Erythroblast (primary cell): ENCODE measurements at regions not wholly inside any gene's neighbourhood (a gene's known extent, or its start where the extent isn't known, plus 50 kb on each side); places are given as distances from the start of the nearest gene placed in this dataset.

Experiments used
- DNase-seq, 2 experiments: peaks; one replicate each; lab custom pipeline; 2025; lab: John Stamatoyannopoulos, UW
- GATA1 ChIP-seq: IDR thresholded peaks from 2 replicates; pipeline ENCODE4 v1.6.1; 2011; ENCODE audit warnings: low read depth, mild to moderate bottlenecking, control low read depth, low read length, moderate library complexity
- POLR2A ChIP-seq: IDR thresholded peaks from 2 replicates; pipeline ENCODE4 v1.6.1; 2011; ENCODE audit warnings: mild to moderate bottlenecking, low read length

DNA sequence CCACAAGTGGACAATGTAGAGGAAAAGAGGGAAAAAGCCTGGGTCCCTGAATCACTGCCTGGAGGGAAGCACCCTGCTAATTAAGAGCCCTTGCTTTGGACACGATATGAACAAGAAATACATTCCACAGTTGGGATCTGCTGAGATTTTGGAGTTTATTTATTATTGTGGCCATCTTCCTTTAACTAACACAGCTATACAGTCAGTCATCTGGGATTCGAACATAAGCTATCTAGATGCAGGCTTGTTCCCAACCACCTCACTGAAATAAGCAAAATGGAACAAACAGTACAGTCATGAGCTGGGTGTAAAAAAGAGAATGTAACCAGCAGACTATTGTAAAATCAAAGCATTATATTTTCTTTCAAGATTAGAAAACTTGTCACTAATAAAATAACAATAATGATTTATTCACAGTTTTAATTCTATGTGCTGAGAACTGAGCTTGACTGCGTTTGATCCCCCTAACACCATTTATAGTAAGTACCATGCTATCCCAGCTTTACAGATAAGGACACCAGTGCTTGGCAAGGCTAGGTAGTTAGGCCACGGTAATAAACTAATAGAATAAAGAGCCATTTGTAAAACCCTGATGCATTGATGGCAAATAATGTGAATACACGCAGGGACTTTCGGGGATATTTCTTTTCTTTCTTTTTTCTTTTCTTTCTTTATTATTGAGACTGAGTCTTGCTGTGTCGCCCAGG lies 223.8 kb upstream of the KLF6 start:
- no peak for DNase-seq
- TF ChIP-seq POLR2A = no peak
- TF ChIP-seq GATA1 = no peak

DNA sequence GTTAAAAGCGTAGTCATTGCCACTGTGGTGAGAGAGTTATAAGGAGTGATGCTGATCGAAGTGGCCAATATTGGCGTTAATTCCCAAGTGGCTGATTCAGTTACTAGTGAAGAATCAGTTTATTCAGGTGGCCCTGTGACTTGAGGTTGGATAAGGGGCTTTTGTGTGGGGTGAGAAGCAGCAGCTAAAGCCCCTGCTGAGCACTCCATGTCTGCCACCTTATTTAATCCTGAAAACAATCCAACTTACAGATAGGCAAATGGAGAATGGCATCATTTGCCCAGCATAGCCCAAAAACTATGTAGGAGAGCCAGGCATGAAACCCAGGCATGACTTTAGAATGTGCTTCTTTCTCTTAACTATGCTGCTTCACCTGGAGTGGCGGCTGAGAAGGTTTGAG lies 222.8 kb upstream of the KLF6 start:
- TF ChIP-seq POLR2A (no peak), GATA1 (no peak)
- no peak for DNase-seq

- TF ChIP-seq POLR2A (no peak), GATA1 (no peak)
- no peak for DNase-seq
Observed at GRCh38 chr10:4006858-4007257, 221.8 kb upstream of the KLF6 start.

- TF ChIP-seq GATA1 (no peak), POLR2A (no peak)
- no peak for DNase-seq
Observed at GRCh38 chr10:4006051-4006450, 221.0 kb upstream of the KLF6 start.

- TF ChIP-seq GATA1 = no peak
- no peak for TF ChIP-seq POLR2A
- no peak for DNase-seq
Observed at GRCh38 chr10:4004990-4005389, 220.0 kb upstream of the KLF6 start.

DNA sequence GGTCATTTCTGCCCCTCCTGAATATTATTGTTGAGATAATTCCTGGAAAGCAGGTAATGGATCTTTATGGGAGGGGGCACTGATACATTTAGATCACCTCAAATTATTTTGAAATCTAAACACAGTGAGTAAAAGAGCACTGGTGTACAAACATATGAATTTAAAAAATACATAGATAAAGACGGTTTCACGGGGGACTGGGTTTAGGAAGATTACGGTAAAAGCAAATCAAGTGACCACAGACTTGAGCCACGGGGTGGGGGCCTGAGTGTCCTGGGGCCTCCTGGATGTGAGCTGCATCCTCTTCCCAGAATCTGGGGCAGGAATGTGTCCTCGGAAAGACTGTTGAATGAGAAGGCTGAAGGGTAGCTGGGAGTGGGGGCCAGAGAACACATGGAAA lies 219.1 kb upstream of the KLF6 start:
- no peak for DNase-seq
- TF ChIP-seq POLR2A = no peak
- no peak for TF ChIP-seq GATA1

- TF ChIP-seq POLR2A (no peak), GATA1 (no peak)
- DNase-seq = no peak
Observed at GRCh38 chr10:4003348-4003973, 218.5 kb upstream of the KLF6 start.

- TF ChIP-seq GATA1 (no peak), POLR2A (no peak)
- DNase-seq = no peak
Observed at GRCh38 chr10:4001811-4002210, 216.8 kb upstream of the KLF6 start.

DNA sequence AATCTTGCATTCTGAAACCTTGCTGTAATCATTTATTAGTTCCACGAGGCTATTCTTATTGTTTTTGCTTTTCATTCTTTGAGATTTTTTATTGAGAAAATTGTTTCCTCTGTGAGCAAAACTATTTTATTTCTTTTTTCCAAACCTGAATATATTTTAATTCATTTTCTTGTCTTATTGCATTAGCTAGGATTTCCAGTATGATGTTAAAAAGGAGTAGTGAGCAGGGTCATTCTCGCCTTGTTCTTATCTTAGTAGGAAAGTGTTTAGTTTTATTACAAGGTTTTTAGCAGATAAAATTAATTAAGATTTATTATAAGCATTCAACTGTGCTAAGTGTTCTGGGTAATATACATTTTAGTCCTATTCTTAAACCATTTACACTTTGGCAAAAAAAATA lies 214.6 kb upstream of the KLF6 start:
- DNase-seq = no peak
- TF ChIP-seq GATA1 (no peak), POLR2A (no peak)

DNA sequence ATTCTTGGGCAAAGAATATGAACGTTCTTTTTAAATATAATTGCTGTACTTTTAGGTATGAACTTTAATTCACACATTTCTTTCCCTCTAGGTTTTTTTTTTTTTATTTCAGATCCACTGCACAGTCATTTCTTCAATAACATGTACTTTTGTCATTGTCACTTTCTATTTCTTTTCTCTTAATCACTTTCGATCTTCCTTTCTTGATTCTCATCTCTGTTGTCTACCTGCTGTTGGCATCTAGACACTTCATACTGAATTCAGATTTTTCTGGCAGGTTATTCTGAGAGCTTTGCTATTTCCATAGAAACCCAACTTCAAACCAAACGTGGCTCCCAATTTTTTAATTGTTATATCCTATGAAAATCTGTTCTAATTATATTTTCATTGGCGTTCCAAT lies 211.7 kb upstream of the KLF6 start:
- no peak for DNase-seq
- TF ChIP-seq GATA1 (no peak), POLR2A (no peak)

DNA sequence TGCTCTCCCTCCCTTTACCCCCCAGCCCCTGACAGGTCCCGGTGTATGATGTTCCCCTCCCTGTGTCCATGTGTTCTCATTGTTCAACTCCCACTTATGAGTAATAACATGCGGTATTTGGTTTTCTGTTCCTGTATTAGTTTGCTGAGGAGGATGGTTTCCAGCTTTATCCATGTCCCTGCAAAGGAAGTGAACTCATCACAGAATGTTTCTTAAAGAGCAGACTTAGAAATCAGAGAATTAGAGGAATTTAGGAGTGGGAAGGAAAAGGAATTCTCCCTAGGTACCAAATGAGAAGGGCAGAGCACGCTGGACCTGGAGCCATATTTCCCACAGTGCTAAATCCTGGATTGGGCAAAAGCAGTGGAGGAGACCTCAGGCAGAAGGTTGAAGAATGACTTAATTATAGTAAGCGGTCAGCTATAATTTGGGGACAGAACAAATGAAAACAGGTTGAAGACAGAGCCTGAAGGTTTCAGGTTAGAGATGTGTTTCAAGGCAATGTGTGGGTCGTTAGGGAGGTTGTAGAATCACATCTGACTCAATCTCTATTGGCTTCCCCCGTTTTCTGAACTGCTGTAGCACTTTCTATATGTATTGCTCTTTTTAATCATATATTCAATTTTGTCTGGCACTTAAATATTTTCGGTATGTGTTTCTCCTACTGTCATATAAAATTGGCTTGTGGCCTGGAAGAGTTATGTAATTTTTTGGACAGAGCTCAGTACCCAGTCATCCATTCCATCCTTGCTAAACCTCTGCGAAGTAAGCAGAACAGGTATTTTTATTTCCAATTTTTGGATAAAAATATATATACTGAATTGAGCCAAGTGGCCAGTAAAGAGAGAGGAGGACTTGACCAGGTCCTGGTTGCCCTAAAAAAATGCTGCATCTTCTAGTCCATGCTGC lies 210.5 kb upstream of the KLF6 start:
- TF ChIP-seq POLR2A = no peak
- no peak for TF ChIP-seq GATA1
- DNase-seq = no peak

- TF ChIP-seq GATA1 (no peak), POLR2A (no peak)
- DNase-seq = no peak
Observed at GRCh38 chr10:3992382-3993178, 207.6 kb upstream of the KLF6 start.

DNA sequence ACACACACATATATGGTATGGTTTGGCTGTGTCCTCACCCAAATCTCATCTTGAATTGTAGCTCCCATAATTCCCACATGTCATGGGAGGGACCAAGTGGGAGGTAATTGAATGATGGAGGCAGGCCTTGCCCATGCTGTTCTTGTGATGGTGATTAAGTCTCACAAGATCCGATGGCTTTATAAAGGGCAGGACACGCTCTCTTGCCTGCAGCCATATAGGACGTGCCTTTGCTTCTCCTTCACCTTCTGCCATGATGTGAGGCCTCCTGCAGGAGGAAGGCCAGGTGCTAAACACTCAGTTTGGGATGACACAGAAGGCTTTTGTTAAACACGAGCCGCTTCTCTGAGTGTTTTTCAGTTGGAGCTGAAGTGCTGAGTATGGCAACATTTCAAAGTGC lies 205.3 kb upstream of the KLF6 start:
- no peak for TF ChIP-seq POLR2A
- TF ChIP-seq GATA1 = no peak
- DNase-seq = no peak
